Ascending aorta (tissue), 2 donors: ENCODE measurements at regions not wholly inside any gene's neighbourhood (a gene's known extent, or its start where the extent isn't known, plus 50 kb on each side); places are given as distances from the start of the nearest gene placed in this dataset.

Experiments
- DNase-seq, 2 donors: peaks; one replicate each; pipeline ENCODE4 v3.0.0-alpha.2; 2019; ENCODE audit warnings: low spot score in 2 of 2
- H3K27ac ChIP-seq, 2 donors: fragments of 200-600 bp; sonication (generic); one replicate each; pipeline ENCODE4 v1.5.1; 2016 to 2017; ENCODE audit warnings: mild to moderate bottlenecking in 1 of 2
- H3K27me3 ChIP-seq: fragments of 200-600 bp; sonication (generic); one replicate; pipeline ENCODE4 v1.5.1; 2017
- H3K36me3 ChIP-seq, 2 donors: fragments of 200-600 bp; sonication (generic); one replicate each; pipeline ENCODE4 v1.5.1; 2016
- H3K4me1 ChIP-seq, 2 donors: fragments of 200-600 bp; sonication (generic); one replicate each; pipeline ENCODE4 v1.5.1; 2016 to 2017; ENCODE audit warnings: mild to moderate bottlenecking in 1 of 2
- H3K4me3 ChIP-seq, 2 donors: fragments of 200-600 bp; sonication (generic); one replicate each; pipeline ENCODE4 v1.5.1; 2016 to 2017; ENCODE audit warnings: mild to moderate bottlenecking in 1 of 2
- H3K9me3 ChIP-seq, 2 donors: fragments of 200-600 bp; sonication (generic); one replicate each; pipeline ENCODE4 v1.5.1; 2016
- intact Hi-C: fragments of 100-400 bp; cut with DNase I; formaldehyde crosslinking; loops from one replicate; pipeline ENCODE4 v1.15.1; 2023
- TF ChIP-seq, protein P1 (sequence below), 3 experiments: fragments of 200-600 bp in 2 of 3; fragments of 450-650 bp in 1 of 3; sonication (generic) in 2 of 3; IDR thresholded peaks; one replicate each; pipeline ENCODE4 v1.5.1; 2016 to 2019; ENCODE audit warnings: antibody characterized with exemption in 3 of 3, mild to moderate bottlenecking in 1 of 3, moderate library complexity in 1 of 3

DNA sequence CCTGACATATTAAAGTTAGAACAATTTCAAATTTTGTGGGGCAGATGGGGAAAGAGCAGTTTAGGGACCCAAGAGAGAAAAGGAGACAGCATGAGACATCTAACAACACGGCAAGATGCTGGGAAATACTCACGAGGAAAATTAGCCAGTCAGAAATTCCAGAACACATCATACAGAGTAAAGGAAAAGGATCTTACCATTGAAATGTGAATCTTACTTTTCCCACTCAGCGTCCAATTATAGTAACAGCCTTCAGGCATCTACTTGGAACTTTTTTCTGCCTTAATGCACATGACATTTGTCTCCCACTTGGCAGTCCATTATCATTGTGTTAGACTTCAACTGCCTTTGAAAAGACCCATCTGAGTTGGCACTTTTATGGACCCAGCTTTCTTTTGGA, 189.7 kb upstream of the SLC27A6 start:
- H3K27me3 ChIP-seq, result no peaks in the 10 kb centered on the region
- intact Hi-C loops, result no loop called here
- DNase-seq, result no peak
- H3K9me3 ChIP-seq, result no peaks in the 10 kb centered on the region
- H3K36me3 ChIP-seq, result no peaks in the 10 kb centered on the region
- TF ChIP-seq, protein P1, sequence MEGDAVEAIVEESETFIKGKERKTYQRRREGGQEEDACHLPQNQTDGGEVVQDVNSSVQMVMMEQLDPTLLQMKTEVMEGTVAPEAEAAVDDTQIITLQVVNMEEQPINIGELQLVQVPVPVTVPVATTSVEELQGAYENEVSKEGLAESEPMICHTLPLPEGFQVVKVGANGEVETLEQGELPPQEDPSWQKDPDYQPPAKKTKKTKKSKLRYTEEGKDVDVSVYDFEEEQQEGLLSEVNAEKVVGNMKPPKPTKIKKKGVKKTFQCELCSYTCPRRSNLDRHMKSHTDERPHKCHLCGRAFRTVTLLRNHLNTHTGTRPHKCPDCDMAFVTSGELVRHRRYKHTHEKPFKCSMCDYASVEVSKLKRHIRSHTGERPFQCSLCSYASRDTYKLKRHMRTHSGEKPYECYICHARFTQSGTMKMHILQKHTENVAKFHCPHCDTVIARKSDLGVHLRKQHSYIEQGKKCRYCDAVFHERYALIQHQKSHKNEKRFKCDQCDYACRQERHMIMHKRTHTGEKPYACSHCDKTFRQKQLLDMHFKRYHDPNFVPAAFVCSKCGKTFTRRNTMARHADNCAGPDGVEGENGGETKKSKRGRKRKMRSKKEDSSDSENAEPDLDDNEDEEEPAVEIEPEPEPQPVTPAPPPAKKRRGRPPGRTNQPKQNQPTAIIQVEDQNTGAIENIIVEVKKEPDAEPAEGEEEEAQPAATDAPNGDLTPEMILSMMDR (IDR thresholded peaks at IDR 0.05), result no peak
- H3K4me3 ChIP-seq, result no peak overlapping the region
- no peak overlapping the region for H3K27ac ChIP-seq
- peaks cover 0 to 7% of the 10 kb centered on the region in 2 donors for H3K4me1 ChIP-seq

DNA sequence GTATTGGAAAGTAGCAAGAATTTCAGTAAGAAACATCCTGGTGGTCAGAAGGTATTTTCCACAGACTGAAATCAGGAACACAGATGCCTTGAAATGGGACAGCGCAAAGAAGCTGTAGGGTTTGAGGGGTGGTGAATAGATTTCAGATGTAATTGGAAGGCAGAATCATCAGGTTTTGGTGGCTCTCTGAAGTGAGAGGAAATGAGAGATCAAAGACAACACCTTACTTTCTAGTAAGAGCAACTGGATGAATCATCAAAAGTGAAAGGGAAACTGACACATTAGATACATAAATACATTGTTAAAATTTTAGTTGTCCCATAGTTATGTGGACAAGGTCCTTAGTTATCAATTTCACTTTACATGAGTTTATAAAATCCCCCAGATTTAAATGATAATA, 188.2 kb upstream of the SLC27A6 start:
- Histone ChIP-seq H3K4me3 (no peak overlapping the region), H3K27me3 (no peaks in the 10 kb centered on the region), H3K4me1 (peaks cover 0 to 7% of the 10 kb centered on the region in 2 donors), H3K36me3 (no peaks in the 10 kb centered on the region), H3K27ac (no peak overlapping the region), H3K9me3 (no peaks in the 10 kb centered on the region)
- TF ChIP-seq, protein P1 (IDR thresholded peaks at IDR 0.05), result no peak
- intact Hi-C loops, result no loop called here
- DNase-seq, result no peak

DNA sequence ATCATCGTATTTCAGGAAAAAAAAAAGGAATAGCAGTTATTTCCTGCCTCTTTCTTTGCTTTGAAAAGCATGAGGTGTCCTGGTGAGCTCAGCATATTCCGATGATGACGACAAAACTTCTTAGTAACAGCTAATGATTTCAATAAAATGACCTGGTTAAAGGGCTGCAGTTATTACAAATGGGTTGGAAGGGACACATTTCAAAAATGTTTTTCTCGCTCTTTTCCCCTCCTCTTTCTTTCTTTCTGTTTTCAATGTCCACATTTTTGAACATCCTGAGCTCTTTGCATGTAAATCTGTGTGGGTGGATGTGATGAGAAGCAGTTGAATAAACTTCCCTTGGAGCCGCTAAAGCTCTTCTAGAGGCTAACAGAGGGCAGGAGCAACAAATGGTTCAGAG, 186.8 kb upstream of the SLC27A6 start:
- intact Hi-C loops, result no loop called here
- Histone ChIP-seq H3K36me3 (no peaks in the 10 kb centered on the region), H3K4me1 (peaks cover 0 to 11% of the 10 kb centered on the region in 2 donors), H3K27me3 (no peaks in the 10 kb centered on the region), H3K9me3 (no peaks in the 10 kb centered on the region), H3K4me3 (no peak overlapping the region), H3K27ac (no peak overlapping the region)
- no peak for DNase-seq
- TF ChIP-seq, protein P1 (IDR thresholded peaks at IDR 0.05), result no peak

DNA sequence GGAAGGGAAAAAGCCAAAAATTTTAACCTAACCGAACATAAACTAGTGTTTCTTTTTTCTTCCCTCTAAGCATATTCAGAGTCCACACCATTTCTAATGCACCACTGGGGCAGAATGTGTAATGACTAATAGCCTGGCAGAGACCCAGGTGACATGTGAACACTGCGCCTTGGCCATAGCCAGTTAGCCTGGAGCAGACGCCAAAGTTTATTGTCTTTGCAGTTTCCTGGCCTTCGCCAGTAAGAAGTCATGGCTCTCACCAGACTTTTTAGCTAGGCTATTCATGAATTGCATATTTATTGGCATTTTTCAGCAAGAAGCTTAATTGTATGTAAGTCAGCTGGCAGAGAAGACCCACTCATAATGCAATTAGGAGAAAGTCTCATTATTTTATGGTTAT, 182.8 kb upstream of the SLC27A6 start:
- TF ChIP-seq, protein P1 (IDR thresholded peaks at IDR 0.05), result no peak
- DNase-seq, result peak; percentile 37 to 87
- H3K27me3 ChIP-seq, result no peaks in the 10 kb centered on the region
- intact Hi-C loops, result no loop called here
- H3K4me1 ChIP-seq, result peaks cover 0 to 7% of the 10 kb centered on the region in 2 donors
- H3K27ac ChIP-seq, result peak overlapping the region; percentile 68 to 72
- no peak overlapping the region for H3K4me3 ChIP-seq
- no peaks in the 10 kb centered on the region for H3K9me3 ChIP-seq
- no peaks in the 10 kb centered on the region for H3K36me3 ChIP-seq

DNA sequence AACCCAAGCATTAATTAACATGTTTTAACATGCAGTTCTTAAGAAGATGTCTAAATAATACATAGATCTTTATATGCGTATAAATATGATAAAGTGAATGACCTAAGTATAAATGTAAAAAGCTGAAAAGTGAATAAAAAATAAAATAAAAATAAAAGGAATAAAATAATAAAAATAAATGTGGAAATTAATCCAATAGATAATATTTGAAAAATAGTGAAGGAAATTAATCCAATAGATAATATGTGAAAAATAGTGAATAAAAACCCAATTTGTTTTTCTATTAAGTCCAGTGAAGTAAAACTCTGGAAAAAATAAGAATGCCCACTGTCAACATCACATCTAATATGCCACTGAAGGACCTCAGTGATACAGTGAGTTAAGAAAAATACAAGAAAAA, 180.6 kb upstream of the SLC27A6 start:
- DNase-seq, result no peak
- Histone ChIP-seq H3K27me3 (no peaks in the 10 kb centered on the region), H3K9me3 (no peaks in the 10 kb centered on the region), H3K36me3 (no peaks in the 10 kb centered on the region), H3K4me3 (no peak overlapping the region), H3K4me1 (peaks cover 0 to 7% of the 10 kb centered on the region in 2 donors), H3K27ac (no peak overlapping the region)
- TF ChIP-seq, protein P1 (IDR thresholded peaks at IDR 0.05), result no peak
- intact Hi-C loops, result no loop called here

DNA sequence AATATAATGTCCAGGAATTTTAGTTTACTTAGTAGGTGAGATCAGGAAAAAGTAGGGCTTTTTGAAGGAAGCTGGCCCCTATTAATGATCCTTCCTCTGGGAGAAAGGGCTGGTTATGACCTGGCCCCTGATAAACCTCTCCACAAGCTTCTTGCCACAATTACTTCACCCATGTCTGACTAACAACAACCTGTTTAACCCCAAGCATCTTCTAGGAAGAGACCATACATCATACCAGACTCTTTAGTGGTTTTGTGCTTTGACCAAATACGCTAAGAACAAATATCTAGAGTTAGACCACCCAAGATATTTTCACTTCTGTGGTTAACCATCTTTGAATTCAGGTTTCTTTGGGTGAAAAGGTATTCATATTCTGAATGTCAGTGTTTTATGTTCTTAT, 174.0 kb upstream of the SLC27A6 start:
- no peaks in the 10 kb centered on the region for H3K27me3 ChIP-seq
- H3K4me1 ChIP-seq, result no peaks in the 10 kb centered on the region
- TF ChIP-seq, protein P1 (IDR thresholded peaks at IDR 0.05), result no peak
- no peaks in the 10 kb centered on the region for H3K9me3 ChIP-seq
- intact Hi-C loops, result no loop called here
- no peak overlapping the region for H3K27ac ChIP-seq
- no peak for DNase-seq
- no peaks in the 10 kb centered on the region for H3K36me3 ChIP-seq
- H3K4me3 ChIP-seq, result no peak overlapping the region
